Large intestine (tissue), 3 donors: ENCODE measurements at regions not wholly inside any gene's neighbourhood (a gene's known extent, or its start where the extent isn't known, plus 50 kb on each side); places are given as distances from the start of the nearest gene placed in this dataset.
"Not testable (repeated sequence)": the region's sequence is repeated elsewhere in the genome, so short reads cannot be mapped to it uniquely, and the experiment has no call there.

Experiments used
- DNase-seq, 2 donors: peaks; one replicate each; pipeline versions ENCODE4 v3.0.0 to v3.0.0-alpha.2; 2013
- H3K27ac ChIP-seq: one replicate; pipeline ENCODE4 v1.5.1; 2013; ENCODE audit warnings: low read length
- H3K27me3 ChIP-seq: 2 replicates; pipeline ENCODE4 v1.6.1; 2013; ENCODE audit warnings: low read length; ENCODE audit not compliant: control insufficient read depth, insufficient read depth
- H3K36me3 ChIP-seq: 2 replicates; pipeline ENCODE4 v1.6.1; 2013; ENCODE audit warnings: low read length; ENCODE audit not compliant: control insufficient read depth, insufficient read depth
- H3K4me1 ChIP-seq: one replicate; pipeline ENCODE4 v1.6.1; 2013; ENCODE audit warnings: low read length; ENCODE audit not compliant: control insufficient read depth, insufficient read depth
- H3K4me3 ChIP-seq: one replicate; pipeline ENCODE4 v1.5.1; 2013; ENCODE audit warnings: low read length
- H3K9me3 ChIP-seq: one replicate; pipeline ENCODE4 v1.6.1; 2013; ENCODE audit warnings: mild to moderate bottlenecking, low read depth, low read length, moderate library complexity; ENCODE audit not compliant: control insufficient read depth
- WGBS: methylation state at CpG from one replicate; pipeline ENCODE4 v1.1.5; 2013; ENCODE audit warnings: low lambda C conversion rate; ENCODE audit not compliant: insufficient coverage; 5-methylcytosine and 5-hydroxymethylcytosine counted together

DNA sequence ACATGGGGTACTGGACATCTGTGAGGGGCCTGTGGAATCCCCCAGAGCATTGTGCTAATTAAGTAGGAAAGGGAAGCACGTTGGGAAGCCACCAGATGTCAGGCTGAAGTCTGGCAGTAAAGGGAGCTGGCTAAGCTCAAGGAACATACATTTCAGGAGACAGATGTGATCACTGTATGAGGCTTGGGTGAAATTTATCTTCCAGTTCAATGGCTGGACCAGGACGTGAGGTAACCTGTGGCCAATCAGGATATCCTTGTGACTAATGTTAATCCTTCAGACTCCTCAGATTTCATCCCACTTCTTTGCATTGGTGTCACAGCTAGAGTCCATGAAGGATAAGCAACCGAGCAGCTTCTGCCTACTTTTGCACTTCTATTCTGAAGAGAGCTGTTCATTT, 110.2 kb upstream of the APP start:
- H3K4me3 ChIP-seq, result no peak overlapping the region
- H3K36me3 ChIP-seq, result no peaks in the 10 kb centered on the region
- no peaks in the 10 kb centered on the region for H3K27me3 ChIP-seq
- no peaks in the 10 kb centered on the region for H3K9me3 ChIP-seq
- H3K4me1 ChIP-seq, result no peaks in the 10 kb centered on the region
- peak in 1 of 2 donors; percentile 14 for DNase-seq
- no peak overlapping the region for H3K27ac ChIP-seq
- 50% methylated on average over 1 of the region's 3 CpGs for WGBS

DNA sequence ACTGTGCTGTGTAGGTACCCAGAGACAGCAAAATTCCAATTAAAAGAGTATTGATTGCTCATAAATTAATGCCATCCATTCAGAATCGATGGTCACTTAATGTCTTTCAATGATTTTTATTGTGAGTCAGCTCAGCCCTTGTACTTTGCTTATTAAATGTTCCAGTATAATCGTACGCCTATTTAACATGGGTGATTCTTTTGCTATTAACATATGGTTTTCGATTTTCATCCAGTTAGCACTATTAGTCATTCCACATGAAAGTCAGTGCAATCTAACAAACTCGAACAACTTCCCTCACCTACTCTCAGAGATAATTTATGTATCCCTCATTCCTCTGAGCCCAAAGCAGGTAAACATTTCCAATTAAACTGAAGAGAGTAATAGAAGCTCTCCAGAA, 109.6 kb upstream of the APP start:
- H3K36me3 ChIP-seq, result no peaks in the 10 kb centered on the region
- H3K27ac ChIP-seq, result no peak overlapping the region
- no peak for DNase-seq
- 95% methylated on average over 4 of the region's 5 CpGs for WGBS
- no peaks in the 10 kb centered on the region for H3K27me3 ChIP-seq
- H3K4me1 ChIP-seq, result no peaks in the 10 kb centered on the region
- H3K9me3 ChIP-seq, result peaks cover under 1% of the 10 kb centered on the region
- H3K4me3 ChIP-seq, result no peak overlapping the region

DNA sequence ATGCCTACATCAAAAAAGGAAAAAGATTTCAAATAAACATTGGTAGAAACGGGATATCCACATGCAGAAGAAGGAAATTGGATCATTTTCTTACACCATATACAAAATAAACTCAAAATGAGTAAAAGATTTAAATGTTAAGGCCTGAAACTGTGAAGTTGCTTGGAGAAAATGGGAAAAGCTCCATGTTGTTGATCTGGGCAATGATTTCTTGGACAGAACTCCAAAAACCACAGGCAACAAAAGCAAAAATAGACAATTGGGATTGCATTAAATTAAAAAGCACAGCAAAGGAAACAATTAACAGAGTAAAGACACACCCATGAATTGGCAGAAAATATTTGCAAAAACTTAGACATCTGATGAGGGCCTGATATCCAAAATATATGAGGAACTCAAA, 105.2 kb upstream of the APP start:
- no CpG with 5 or more reads among the region's 1 CpG for WGBS
- H3K4me3 ChIP-seq, result no peak overlapping the region
- H3K27me3 ChIP-seq, result no peaks in the 10 kb centered on the region
- H3K36me3 ChIP-seq, result no peaks in the 10 kb centered on the region
- H3K4me1 ChIP-seq, result no peaks in the 10 kb centered on the region
- H3K27ac ChIP-seq, result no peak overlapping the region
- no peak for DNase-seq
- H3K9me3 ChIP-seq, result peaks cover 14% of the 10 kb centered on the region

DNA sequence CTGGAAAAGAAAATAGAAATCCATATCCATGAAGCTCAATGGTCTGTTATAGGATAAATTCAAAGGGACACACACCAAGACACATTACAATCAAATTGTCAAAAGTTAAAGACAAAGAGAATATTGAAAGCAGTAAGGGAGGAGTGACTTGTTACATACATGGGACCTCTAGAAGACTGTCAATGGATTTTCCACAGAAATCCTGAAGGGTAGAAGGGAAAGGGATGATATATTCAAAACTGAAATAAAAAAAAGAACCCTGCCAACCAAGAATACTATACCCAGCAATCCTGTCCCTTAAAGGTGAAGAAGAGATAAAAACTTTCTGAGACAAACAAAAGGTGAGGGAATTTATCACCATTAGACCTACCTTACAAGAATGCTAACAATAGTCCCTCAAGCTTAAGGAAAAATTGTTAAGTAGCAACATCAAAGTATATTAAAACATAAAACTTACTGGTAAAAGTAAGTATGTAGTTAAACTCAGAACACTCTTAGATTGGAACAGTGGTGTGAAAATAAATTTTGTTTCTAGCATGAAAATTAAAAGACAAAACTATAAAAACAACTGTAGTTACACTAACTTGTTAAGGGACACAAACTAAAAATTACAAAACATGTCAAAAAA, 103.2 kb upstream of the APP start:
- Histone ChIP-seq H3K4me3 (no peak overlapping the region), H3K9me3 (peaks cover 14% of the 10 kb centered on the region)
- DNase-seq, result no peak

GRCh38 chr21:26267389-26267788, 96.8 kb upstream of the APP start:
- H3K27me3 ChIP-seq, result no peaks in the 10 kb centered on the region
- no peak overlapping the region for H3K4me3 ChIP-seq
- no peak overlapping the region for H3K27ac ChIP-seq
- no peaks in the 10 kb centered on the region for H3K4me1 ChIP-seq
- no peak for DNase-seq
- no peaks in the 10 kb centered on the region for H3K36me3 ChIP-seq
- WGBS, result no CpG with 5 or more reads among the region's 4 CpGs
- no peaks in the 10 kb centered on the region for H3K9me3 ChIP-seq

More for the DNA sequence above, 103.2 kb upstream of the APP start:
- H3K36me3 ChIP-seq, result no peaks in the 10 kb centered on the region
- H3K27ac ChIP-seq, result no peak overlapping the region
- no peaks in the 10 kb centered on the region for H3K4me1 ChIP-seq
- H3K27me3 ChIP-seq, result no peaks in the 10 kb centered on the region

DNA sequence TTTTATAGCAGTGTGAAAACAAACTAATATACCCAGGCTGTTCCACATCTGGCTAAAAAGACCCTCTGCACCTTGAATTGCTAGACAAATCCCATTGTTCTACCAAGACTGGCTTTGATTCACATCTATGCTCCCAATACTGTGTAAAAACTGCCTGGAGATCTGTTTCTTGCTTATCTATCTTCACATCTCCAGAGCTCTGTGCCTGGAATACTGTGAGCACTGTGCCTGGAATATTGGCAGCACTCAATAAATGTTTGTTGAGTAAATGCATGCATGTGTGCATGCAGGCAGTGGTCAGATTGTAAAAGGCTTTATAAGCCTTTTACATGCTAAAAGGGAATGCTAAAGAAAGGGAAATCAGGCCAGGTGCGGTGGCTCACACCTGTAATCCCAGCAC, 75.5 kb upstream of the APP start:
- Histone ChIP-seq H3K4me3 (no peak overlapping the region), H3K9me3 (no peaks in the 10 kb centered on the region), H3K4me1 (peaks cover 5% of the 10 kb centered on the region), H3K27ac (no peak overlapping the region), H3K36me3 (no peaks in the 10 kb centered on the region), H3K27me3 (no peaks in the 10 kb centered on the region)
- DNase-seq, result no peak
- no CpG with 5 or more reads among the region's 1 CpG for WGBS

GRCh38 chr21:26245428-26245827, 74.9 kb upstream of the APP start:
- DNase-seq, result no peak
- H3K27me3 ChIP-seq, result no peaks in the 10 kb centered on the region
- peaks cover 4% of the 10 kb centered on the region for H3K4me1 ChIP-seq
- no peaks in the 10 kb centered on the region for H3K9me3 ChIP-seq
- H3K27ac ChIP-seq, result no peak overlapping the region
- no peak overlapping the region for H3K4me3 ChIP-seq
- no peaks in the 10 kb centered on the region for H3K36me3 ChIP-seq
- whole genome bisulfite sequencing, result no CpG with 5 or more reads among the region's 2 CpGs

GRCh38 chr21:26238646-26239045, 68.1 kb upstream of the APP start:
- Histone ChIP-seq H3K36me3 (no peaks in the 10 kb centered on the region), H3K4me1 (no peaks in the 10 kb centered on the region), H3K27ac (no peak overlapping the region), H3K4me3 (no peak overlapping the region), H3K27me3 (no peaks in the 10 kb centered on the region), H3K9me3 (no peaks in the 10 kb centered on the region)
- 95% methylated on average over 3 of the region's 3 CpGs for WGBS
- no peak for DNase-seq

- no peaks in the 10 kb centered on the region for H3K9me3 ChIP-seq
Observed at GRCh38 chr21:26236281-26236680, 65.7 kb upstream of the APP start.

GRCh38 chr21:26233297-26233696, 62.7 kb upstream of the APP start:
- no CpG with 5 or more reads among the region's 1 CpG for WGBS
- H3K9me3 ChIP-seq, H3K27ac ChIP-seq, DNase-seq, H3K4me3 ChIP-seq, H3K36me3 ChIP-seq, H3K27me3 ChIP-seq, H3K4me1 ChIP-seq: not testable (repeated sequence)

More at GRCh38 chr21:26236281-26236680, 65.7 kb upstream of the APP start:
- Histone ChIP-seq H3K36me3 (no peaks in the 10 kb centered on the region), H3K27me3 (no peaks in the 10 kb centered on the region), H3K4me1 (no peaks in the 10 kb centered on the region), H3K4me3 (no peak overlapping the region), H3K27ac (no peak overlapping the region)
- no peak for DNase-seq
- 86% methylated on average over 1 of the region's 4 CpGs for WGBS

- not testable (repeated sequence) for H3K27ac ChIP-seq, H3K4me1 ChIP-seq, H3K27me3 ChIP-seq, H3K9me3 ChIP-seq, DNase-seq, H3K36me3 ChIP-seq, H3K4me3 ChIP-seq
- WGBS, result no CpG with 5 or more reads among the region's 8 CpGs
Observed at GRCh38 chr21:26232491-26232890, 61.9 kb upstream of the APP start.
